ENCODE measurements at regions not wholly inside any gene's neighbourhood (a gene's known extent, or its start where the extent isn't known, plus 50 kb on each side); places are given as distances from the start of the nearest gene placed in this dataset.

GRCh38 chr6:167711211-167711610 lies 115.5 kb upstream of the AFDN start:
- no peak for DNase-seq

DNA sequence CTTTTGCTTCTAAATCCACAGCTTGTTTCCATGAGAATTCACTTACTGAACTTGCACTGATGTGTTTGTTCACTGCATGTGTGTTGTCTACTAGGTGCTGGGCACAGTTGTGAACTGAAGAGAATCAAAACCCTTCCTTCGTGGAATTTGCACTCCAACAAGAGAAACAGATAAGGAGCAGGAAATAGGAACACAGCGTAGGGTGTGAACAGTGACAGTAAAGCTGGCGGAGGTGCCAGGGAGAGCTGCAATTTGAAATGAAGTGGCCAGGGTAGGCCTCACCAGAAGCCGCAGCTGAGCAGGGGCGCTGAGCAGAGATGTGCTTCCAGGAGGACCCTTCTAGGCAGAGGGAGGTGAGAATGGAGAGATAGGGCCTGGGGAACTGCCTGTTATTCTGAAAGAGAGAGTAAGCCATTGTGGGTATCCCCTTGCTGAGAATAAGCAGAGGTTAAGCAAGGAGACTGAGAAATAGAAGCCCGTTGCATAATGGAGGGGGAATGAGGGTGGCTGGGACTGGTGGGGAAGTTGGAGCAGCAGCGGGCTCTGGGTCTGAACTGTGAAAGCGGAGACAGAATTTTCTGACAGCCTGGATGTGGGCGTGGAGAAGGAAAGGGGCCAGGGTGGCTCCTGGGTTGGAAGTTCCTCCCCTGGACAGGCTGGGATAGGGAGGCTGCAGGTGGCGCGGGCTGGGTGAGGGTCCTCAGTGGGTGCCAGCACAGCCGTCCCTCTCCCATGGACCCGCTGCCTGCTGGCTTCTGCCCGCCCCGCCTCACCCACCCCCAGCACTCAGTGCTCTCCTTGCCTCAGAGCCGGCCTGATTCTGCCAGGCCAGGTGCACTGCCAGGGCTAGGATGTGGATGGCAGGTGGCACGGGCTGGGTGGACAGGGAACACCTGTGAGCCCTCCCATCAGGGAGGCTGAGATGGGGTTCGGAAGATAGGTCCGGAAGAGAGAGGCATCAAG lies 114.7 kb upstream of the AFDN start:
- DNase-seq, result no peak

GRCh38 chr6:167712731-167713475 lies 113.8 kb upstream of the AFDN start:
- DNase-seq, result no peak

DNA sequence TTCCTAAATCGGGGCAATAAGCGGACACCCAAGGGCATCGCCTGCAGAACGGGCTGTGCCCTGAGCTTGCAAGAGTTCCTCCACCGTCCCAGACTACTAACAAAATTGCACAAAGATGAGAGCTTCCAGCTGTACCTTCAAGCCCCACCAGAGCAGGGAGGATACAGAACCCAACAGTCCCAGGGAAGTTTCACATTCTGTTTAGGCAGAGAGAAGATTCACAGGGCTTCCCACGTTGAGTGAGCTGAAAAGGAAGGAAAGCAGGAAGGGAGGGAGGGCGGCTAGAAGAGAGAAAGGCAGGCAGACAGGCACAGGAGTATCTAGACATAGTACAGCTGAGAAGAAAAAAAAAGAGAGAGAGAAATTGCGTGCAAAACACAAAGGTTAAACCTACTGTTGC lies 112.6 kb upstream of the AFDN start:
- no peak for DNase-seq

DNA sequence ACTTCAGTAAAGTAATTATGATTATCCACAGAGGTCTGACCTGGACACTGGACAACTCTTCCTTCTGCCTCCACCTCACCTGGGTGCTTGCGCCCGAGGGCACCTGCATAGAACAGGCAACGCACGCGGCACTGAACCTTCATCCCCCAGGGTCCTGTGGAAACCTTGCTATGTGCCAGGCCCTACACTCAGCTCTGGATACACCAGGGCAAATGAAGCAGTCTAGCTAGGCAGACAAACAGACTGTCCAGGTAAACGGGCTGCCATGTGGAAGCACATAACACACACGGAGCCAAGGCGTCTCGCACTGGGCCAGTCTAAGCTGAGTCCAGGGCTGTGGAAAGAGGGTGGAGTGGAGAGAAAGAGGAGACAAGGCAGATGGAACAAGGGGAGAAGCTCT lies 109.3 kb upstream of the AFDN start:
- DNase-seq, result no peak

- DNase-seq, result no peak
These were observed 108.8 kb upstream of the AFDN start for GRCh38 chr6:167717867-167718266.

- no peak for DNase-seq
These were observed 106.8 kb upstream of the AFDN start for GRCh38 chr6:167719920-167720319.

DNA sequence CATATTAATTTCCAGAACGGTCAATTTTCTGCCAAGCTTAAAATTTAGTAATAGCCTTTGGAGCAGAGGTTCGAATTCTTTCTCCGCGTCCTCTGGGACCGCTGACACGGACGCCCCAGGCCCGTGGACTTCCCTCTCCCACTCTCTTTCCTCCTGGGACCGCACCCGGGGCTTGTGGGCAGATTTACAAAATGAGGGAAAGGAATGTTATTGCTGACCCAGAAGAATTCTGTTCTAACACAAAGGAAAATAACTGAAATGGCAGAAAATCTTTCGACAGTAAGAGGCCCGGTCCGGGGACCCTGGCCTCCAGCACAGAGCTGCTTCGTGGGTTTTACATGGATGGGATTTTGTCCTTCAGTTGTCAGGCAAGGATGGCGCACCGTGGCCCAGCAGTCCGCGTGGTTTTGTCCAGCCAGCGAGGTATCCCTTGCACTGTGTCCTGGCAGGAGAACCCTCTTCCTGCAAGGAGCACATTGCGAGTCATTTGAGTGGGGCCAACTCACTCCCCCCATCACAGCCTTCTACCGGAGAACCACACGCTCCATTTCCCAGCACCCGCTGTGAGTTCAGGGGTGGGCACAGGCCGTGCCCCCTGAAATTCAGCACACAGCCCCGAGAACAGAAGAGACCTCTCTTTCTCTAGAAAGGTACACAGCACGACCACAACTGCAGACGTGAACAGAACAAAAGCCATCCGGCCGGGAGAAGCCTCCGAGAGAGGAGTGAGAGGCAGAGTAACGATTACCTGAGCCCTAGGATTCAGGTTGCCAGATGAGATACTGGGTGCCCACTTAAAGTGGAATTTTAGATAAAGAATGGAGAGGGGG lies 106.0 kb upstream of the AFDN start:
- no peak for DNase-seq

DNA sequence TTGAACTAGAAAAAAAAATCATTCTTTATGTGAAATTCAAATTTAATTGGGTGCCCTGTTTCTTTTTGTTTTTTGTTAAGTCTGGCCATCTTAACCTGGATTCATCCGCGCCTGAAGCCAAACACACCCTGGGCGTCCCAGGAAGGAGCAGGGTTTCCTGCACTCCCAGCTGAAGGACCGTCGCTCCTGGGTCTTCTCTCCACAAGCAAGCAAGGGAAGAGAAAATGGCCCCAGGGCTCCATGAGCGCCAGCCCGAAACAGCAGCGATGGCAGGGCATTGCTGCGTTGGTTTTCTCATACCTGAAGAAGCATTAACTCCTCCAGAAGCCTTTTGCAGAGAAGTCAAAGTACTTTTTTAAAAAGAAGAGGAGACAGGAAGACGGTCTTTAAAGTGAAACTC lies 105.4 kb upstream of the AFDN start:
- DNase-seq, result no peak

DNA sequence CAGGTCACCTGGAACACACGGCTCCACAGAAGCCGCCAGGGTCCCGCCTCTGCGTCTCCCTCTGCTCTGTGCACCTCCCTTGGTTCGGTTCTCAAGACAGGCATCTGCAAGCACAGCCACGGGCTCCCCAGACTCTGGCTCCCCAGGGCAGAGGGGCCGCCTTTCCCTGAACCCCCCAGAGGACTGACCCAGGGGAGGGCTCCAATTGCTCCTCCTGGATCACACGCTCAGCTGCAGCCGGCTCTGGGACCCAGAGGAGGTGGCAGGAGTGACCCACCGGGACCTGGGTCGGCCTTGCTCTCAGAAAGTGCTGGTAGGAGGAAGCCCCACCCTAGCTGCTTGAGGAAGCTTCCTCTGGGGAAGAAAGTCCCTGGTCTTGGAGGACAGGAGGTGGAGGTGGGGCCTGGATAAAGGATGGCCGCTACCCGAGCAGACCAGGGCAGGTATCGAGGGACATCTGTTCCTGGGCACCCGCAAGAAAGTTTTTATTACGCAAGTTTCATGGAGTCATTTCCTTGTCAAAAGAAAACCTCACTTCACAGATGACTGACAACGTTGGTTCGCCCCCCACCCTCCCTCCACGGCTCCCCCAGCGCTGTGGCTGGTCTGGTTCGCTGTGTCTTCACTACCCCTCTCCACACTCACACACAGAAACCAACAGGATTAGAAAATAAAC lies 103.9 kb upstream of the AFDN start:
- DNase-seq, result no peak

DNA sequence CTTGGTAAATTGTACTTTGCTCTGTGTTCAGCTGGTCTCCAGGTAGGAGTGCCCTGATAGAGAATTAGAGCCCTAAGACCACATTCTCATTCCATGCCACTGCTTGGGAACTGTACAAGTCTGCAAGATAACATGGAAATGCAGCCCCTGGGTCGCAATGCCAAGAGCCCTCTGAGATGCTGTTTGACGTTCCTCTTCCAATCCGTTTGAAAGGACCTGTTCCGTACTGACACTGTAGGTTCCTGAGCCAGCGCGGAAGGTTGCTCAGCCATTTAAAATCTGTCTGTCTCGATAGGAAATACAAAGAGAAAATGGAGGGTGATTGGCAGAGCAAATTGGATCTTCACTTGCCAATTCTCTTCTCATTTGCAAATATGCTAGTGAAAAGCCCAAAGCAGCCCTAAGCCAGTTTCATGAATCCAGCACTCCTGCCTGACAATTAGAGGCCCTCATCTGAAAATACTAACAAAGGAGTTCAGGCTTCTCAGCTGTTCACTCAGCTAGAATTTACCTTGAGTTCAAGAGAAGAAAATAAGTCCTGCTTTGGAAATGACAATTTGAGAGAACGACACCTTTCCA lies 100.6 kb upstream of the AFDN start:
- no peak for DNase-seq

DNA sequence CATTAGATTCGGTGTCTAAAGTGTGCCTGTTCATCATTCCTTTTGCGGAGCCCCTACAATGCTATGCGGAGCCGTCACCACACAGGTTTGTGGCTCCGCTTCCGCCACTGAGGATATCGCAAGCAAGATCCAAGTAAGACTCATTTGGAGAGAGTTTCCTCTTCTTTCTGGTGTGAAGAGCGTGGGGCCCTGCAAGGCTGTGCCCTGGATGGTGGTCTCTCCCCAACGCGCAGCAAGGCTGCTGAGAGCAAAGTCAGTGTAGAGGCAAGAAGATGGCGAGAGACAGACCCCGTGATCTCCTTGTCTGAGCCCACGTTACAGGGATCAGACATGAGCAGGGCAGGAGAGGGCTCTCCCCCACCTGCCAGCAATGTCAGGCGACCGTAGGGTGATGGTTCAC lies 96.3 kb upstream of the AFDN start:
- no peak for DNase-seq

DNA sequence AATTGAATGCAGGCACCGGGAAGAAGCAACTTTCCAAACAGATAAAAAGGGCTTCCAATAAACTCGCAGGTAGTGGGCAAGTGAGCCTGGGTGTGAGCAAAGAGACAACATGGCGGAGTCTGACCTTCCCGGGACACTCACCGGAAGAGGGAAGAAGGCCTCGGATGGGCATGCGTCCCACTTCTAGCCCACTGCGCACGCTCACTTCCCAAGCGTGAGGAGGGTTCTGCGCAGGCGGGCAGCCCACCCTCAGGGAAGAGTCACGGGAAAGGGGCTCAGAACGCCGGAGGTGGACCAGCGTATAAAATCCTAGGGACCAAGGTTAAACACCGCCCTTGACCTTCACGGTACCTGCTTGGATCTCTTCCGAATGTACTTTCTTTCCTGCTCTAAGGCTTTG lies 95.5 kb upstream of the AFDN start:
- DNase-seq, result no peak

DNA sequence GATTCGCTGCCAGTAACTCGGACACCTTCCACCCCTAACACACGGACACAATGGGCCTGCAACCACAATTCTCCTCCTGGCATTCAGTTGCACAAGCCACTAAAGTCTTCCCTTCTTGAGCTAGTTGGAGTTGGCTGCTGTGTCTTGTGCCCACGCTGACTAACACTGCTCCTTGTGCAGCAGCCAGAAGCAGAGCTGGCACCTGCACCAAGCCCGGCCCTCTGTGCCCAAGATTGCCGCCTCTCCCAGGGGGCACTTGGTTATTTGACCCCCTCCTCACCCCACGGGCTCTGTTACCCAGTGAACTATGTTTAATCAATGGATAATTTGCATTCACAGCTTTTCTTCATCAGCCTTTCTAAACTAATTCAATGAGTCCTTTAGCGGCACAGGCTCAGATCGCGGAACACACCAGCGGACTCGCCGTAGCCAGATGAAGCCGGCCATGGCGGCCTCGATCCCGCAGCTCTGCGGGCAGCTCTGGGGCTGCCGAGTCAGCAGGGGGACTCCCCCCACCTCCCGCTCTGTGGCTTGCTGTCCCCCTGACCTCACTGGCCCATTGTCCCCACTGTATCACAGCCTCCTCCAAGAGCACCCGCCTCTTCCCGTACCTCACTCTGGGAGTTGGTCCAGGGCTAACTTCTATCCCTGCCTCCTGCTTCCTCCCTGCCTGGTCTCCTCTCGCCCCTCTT lies 94.8 kb upstream of the AFDN start:
- DNase-seq, result no peak

DNA sequence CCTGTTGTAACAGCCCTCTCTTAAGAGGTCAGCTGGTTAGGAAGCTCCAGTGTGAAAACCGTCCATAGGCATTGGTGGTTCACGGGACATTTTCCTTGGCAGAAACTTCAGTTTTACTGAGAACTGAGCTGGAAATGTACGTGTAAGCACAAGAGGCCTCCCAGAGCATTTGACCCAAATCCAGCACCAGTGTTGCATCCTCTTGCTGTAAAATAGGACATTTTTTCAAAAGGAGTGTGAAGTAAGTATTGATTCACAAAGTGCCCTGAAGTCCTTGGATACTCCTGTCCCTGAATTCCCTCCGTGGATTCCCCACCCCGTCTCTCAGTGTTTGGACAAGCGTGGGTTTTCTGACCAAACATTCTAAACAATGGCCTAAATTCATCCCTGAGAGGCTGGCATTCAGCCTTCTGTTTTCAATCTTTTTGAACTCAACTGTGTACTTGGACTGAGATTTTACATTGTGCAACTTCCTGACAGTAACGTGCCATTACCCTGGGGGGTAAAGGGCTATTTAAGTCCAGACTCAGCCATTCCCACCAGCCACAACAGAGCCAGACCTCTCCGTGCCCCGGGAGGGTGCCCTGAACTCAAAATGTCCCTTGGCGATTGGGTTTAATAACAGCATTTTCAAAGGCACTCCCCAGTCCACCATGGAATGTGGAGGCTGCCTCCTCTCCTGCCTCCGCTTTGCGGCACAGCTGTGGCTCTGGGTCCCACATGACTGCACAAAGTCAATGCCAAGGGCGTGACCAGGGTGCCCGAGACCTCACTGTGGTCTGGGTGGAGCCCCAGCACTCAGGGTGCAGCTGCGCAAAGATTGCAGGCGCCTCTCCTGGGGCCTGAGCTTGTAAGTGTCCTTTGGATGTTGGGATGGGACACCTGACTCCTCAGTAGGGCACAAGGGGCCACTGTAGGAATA lies 92.7 kb upstream of the AFDN start:
- peak; percentile 23 for DNase-seq

- no peak for DNase-seq
These were observed 92.0 kb upstream of the AFDN start for GRCh38 chr6:167734662-167735083.

GRCh38 chr6:167735084-167735950 lies 91.4 kb upstream of the AFDN start:
- no peak for DNase-seq

- peak; percentile 11 for DNase-seq
These were observed 90.8 kb upstream of the AFDN start for GRCh38 chr6:167735951-167736288.

DNA sequence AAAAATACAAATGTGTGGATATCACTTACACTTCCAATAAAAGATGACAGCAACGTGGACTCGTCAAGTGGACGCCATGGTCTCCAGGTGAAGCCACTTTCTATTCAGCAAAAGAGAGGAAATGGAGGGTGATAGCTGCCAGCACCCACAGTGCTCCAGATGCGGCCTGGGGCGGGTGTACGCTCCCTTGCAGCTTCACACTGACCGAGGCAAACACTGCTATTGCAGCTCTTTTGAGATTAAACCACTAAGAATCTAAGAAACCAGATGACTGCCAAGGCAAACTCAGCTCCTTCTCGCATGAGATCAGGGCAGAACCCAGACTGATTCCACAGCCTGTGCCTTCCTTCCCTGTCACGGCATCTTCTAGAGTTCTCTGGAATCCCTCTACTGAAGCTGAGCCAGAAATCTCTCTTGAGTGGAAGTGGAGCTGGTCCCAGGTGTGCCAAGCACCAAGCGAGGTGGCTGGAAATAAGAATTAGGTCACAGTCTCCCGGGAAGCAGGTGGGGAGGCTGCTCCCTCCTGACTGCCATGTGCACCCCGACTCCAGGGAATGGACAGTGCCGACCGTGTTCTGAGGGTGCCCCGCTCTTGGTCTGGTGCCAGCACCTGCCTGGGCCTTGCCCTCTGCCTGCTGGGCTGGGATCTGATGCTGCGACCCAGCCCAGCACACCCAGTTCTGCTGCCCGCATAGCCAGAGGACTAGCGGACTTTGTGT lies 90.1 kb upstream of the AFDN start:
- no peak for DNase-seq
